Heart left ventricle (tissue), 16 donors: ENCODE measurements at regions not wholly inside any gene's neighbourhood (a gene's known extent, or its start where the extent isn't known, plus 50 kb on each side); places are given as distances from the start of the nearest gene placed in this dataset.

ENCODE experiments used
- ATAC-seq, 4 donors: fragments of 200-7000 bp; cut with Tn5 transposase; one replicate each; pipeline ENCODE4 v1.9.1; 2020 to 2022; ENCODE audit warnings: moderate library complexity in 4 of 4, mild to moderate bottlenecking in 3 of 4, moderate number of reproducible peaks in 1 of 4
- DNase-seq, 5 donors: peaks; one replicate each; pipeline ENCODE4 v3.0.0-alpha.2; 2020
- H3K27ac ChIP-seq, 12 donors: fragments of 200-600 bp; sonication (generic) in 4 of 12; one replicate each; pipeline versions ENCODE4 v1.5.0 to v1.8.0; 2016 to 2022; ENCODE audit warnings: mild to moderate bottlenecking in 2 of 12
- H3K27me3 ChIP-seq, 9 donors: fragments of 200-600 bp; sonication (generic) in 2 of 9; one replicate each; pipeline versions ENCODE4 v1.5.1 to v1.8.0; 2016 to 2022; ENCODE audit warnings: mild to moderate bottlenecking in 3 of 9
- H3K36me3 ChIP-seq, 9 donors: fragments of 200-600 bp; sonication (generic) in 2 of 9; one replicate each; pipeline versions ENCODE4 v1.5.0 to v1.8.0; 2018 to 2022; ENCODE audit warnings: mild to moderate bottlenecking in 2 of 9
- H3K4me1 ChIP-seq, 12 donors: fragments of 200-600 bp; sonication (generic) in 4 of 12; one replicate each; pipeline versions ENCODE4 v1.5.0 to v1.8.0; 2016 to 2022; ENCODE audit warnings: mild to moderate bottlenecking in 3 of 12
- H3K4me3 ChIP-seq, 12 donors: fragments of 200-600 bp; sonication (generic) in 4 of 12; one replicate each; pipeline versions ENCODE4 v1.5.0 to v1.8.0; 2017 to 2022; ENCODE audit warnings: mild to moderate bottlenecking in 9 of 12, moderate library complexity in 4 of 12
- H3K9me3 ChIP-seq, 12 donors: fragments of 200-600 bp; sonication (generic) in 4 of 12; one replicate each; pipeline versions ENCODE4 v1.5.0 to v1.8.0; 2016 to 2022; ENCODE audit warnings: mild to moderate bottlenecking in 1 of 12
- POLR2A ChIP-seq, 2 donors: fragments of 450-650 bp; IDR thresholded peaks; one replicate each; pipeline ENCODE4 v1.6.1; 2017; ENCODE audit warnings: antibody characterized with exemption in 2 of 2, mild to moderate bottlenecking in 2 of 2, moderate library complexity in 2 of 2
- WGBS, 4 donors: extraction: QIAGEN DNeasy Blood & Tissue Kit in 2 of 4; methylation state at CpG; one replicate each; pipeline versions ENCODE4 v1.1.5 to v1.1.7; 2013 to 2018; 5-methylcytosine and 5-hydroxymethylcytosine counted together
- intact Hi-C, 10 donors: fragments of 100-400 bp; cut with DNase I; formaldehyde crosslinking; loops; one replicate each; pipeline versions ENCODE4 v1.11.1 to v1.14.2; 2022
- TF ChIP-seq, protein P1 (sequence below), 12 donors: fragments of 200-600 bp; sonication (generic) in 4 of 12; IDR thresholded peaks; one replicate each; pipeline versions ENCODE4 v1.5.0 to v1.8.0; 2018 to 2022; ENCODE audit warnings: antibody characterized with exemption in 12 of 12, mild to moderate bottlenecking in 5 of 12
- donor health status: ischemic (EF 13 %, LVEDD 7.1; RV severe dilation, severe dysfunction).
- donor health status: healthy with polysubstance abuse.
- donor health status: DM: no; HTN: yes; CAD: no.
- donor health status: DM: no; HTN: no; CAD: no.
- donor health status: ischemic (EF 25% LVEDD 6.9; RV normal size, moderate dysfunction).
- donor health status: ischemic (EF 25% LVEDD 5.7; RV mildly dilated, moderate dysfunction).
- donor health status: healthy.
- donor health status: DM: yes; HTN: yes; CAD: no.
- donor health status: ischemic (EF 35%, LVEDD 5.7; RV mildly dilated, moderate dysfunction).
- donor health status: nonischemic (EF 11% LVEDD 7.7; RV severe dilation, severe dysfunction).
- donor health status: DM: yes; HTN: yes; CAD: no.
- donor health status: PGD.
- donor health status: ischemic (EF 29% LVEDD 5.4; RV normal size, mild dysfunction).
- donor health status: nonischemic (EF 23%, LVEDD 6.1; RV moderate dilation, normal function).

GRCh38 chr1:188514917-188515316, 1686.2 kb downstream of the PLA2G4A start:
- no peak overlapping the region for H3K4me3 ChIP-seq
- H3K4me1 ChIP-seq, result no peaks in the 10 kb centered on the region
- no peaks in the 10 kb centered on the region for H3K9me3 ChIP-seq
- 62 to 85% (median 73%) methylated on average over 3 of the region's 3 CpGs for WGBS, 4 donors
- H3K27me3 ChIP-seq, result no peaks in the 10 kb centered on the region
- no peaks in the 10 kb centered on the region for H3K36me3 ChIP-seq
- TF ChIP-seq POLR2A (IDR thresholded peaks at IDR 0.05), result no peak
- no peak for ATAC-seq
- H3K27ac ChIP-seq, result no peak overlapping the region
- DNase-seq, result no peak
- intact Hi-C loops, result no loop called here

DNA sequence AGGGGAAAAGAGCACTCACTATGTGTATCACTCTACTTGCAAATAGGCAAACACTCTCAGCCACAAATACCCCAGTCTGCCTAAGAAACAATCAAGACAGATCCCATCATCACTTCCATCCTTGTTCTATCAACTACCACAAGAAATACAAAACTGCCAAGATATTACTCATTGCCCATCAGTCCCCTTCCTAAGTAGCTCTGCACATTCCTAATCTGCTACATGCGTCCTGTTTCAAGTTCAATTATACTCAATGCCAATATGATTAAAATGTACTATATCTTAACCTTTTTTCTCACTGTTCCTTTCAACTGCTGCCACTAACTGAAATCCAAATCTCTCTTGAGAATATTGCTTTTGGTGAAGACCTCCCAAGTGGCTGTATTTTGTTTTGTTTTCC, 1688.4 kb downstream of the PLA2G4A start:
- H3K9me3 ChIP-seq, result no peaks in the 10 kb centered on the region
- TF ChIP-seq, protein P1, sequence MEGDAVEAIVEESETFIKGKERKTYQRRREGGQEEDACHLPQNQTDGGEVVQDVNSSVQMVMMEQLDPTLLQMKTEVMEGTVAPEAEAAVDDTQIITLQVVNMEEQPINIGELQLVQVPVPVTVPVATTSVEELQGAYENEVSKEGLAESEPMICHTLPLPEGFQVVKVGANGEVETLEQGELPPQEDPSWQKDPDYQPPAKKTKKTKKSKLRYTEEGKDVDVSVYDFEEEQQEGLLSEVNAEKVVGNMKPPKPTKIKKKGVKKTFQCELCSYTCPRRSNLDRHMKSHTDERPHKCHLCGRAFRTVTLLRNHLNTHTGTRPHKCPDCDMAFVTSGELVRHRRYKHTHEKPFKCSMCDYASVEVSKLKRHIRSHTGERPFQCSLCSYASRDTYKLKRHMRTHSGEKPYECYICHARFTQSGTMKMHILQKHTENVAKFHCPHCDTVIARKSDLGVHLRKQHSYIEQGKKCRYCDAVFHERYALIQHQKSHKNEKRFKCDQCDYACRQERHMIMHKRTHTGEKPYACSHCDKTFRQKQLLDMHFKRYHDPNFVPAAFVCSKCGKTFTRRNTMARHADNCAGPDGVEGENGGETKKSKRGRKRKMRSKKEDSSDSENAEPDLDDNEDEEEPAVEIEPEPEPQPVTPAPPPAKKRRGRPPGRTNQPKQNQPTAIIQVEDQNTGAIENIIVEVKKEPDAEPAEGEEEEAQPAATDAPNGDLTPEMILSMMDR (IDR thresholded peaks at IDR 0.05), result no peak
- no peak for TF ChIP-seq POLR2A (IDR thresholded peaks at IDR 0.05)
- WGBS, 4 donors, result 66 to 72% (median 69%) methylated on average over 1 of the region's 1 CpG
- H3K36me3 ChIP-seq, result no peaks in the 10 kb centered on the region
- H3K4me1 ChIP-seq, result no peaks in the 10 kb centered on the region
- DNase-seq (no peak), ATAC-seq (no peak)
- no peak overlapping the region for H3K4me3 ChIP-seq
- intact Hi-C loops, result no loop called here
- no peaks in the 10 kb centered on the region for H3K27me3 ChIP-seq
- no peak overlapping the region for H3K27ac ChIP-seq

DNA sequence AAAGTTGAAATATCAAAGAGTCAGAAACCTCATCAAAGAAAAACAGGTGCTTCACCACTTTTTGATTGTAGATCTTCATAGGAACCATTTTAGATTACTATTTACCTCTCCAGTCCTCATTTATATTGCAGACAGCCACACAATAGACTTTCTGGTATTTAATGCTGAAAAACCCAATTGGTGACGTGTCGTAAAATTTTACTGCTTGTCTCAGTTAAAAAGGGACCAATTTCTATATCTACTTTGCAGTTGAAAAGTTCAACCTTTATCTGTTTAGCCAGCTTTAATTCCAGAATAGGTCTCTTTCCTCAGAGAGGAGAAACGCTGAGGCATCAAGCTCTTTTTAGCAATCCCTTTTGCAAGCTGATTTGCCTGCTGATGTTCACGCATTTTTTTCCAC, 1722.4 kb downstream of the PLA2G4A start:
- H3K9me3 ChIP-seq, result no peaks in the 10 kb centered on the region
- H3K27ac ChIP-seq, result no peak overlapping the region
- no peaks in the 10 kb centered on the region for H3K27me3 ChIP-seq
- ATAC-seq, result no peak
- DNase-seq, result no peak
- TF ChIP-seq POLR2A (IDR thresholded peaks at IDR 0.05), result no peak
- no peak overlapping the region for H3K4me3 ChIP-seq
- no peaks in the 10 kb centered on the region for H3K36me3 ChIP-seq
- intact Hi-C loops, result no loop called here
- WGBS, 4 donors, result 58 to 64% (median 60%) methylated on average over 4 of the region's 4 CpGs
- H3K4me1 ChIP-seq, result no peaks in the 10 kb centered on the region

DNA sequence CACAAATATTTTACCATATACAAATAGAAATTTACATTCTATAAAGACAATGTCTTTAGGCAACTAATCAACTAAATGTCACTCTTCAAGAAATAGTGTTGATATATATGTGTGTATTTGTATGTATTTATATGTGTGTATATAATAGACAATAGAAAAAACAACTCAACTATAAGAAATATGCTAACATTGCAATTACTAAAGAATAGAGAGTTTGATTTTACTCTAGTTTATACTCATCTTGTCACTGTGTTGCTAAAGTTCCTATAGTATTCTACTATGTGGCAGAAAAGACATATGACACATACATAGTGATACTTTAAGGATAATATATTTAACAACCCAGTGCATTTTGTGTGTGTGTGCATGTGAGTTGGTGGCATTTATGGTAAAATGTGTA, 1728.3 kb downstream of the PLA2G4A start:
- ATAC-seq, result no peak
- Histone ChIP-seq H3K36me3 (no peaks in the 10 kb centered on the region), H3K4me1 (no peaks in the 10 kb centered on the region), H3K4me3 (no peak overlapping the region), H3K9me3 (peaks cover 0 to 4% (median 0%) of the 10 kb centered on the region in 12 donors), H3K27me3 (no peaks in the 10 kb centered on the region), H3K27ac (no peak overlapping the region)
- intact Hi-C loops, result no loop called here
- no peak for TF ChIP-seq POLR2A (IDR thresholded peaks at IDR 0.05)
- TF ChIP-seq, protein P1 (IDR thresholded peaks at IDR 0.05), result no peak
- no peak for DNase-seq

- Histone ChIP-seq H3K9me3 (no peaks in the 10 kb centered on the region), H3K4me1 (no peaks in the 10 kb centered on the region), H3K4me3 (no peak overlapping the region), H3K36me3 (no peaks in the 10 kb centered on the region), H3K27me3 (no peaks in the 10 kb centered on the region), H3K27ac (no peak overlapping the region)
- DNase-seq (no peak), ATAC-seq (no peak)
- no peak for TF ChIP-seq POLR2A (IDR thresholded peaks at IDR 0.05)
- TF ChIP-seq, protein P1 (IDR thresholded peaks at IDR 0.05), result no peak
- intact Hi-C loops, result no loop called here
- WGBS, 4 donors, result 72 to 85% (median 78%) methylated on average over 2 of the region's 2 CpGs
These were observed 1754.3 kb downstream of the PLA2G4A start for GRCh38 chr1:188582911-188583532.
